PC-9 (cell line): ENCODE measurements at regions not wholly inside any gene's neighbourhood (a gene's known extent, or its start where the extent isn't known, plus 50 kb on each side); places are given as distances from the start of the nearest gene placed in this dataset.
"Not testable (repeated sequence)": the region's sequence is repeated elsewhere in the genome, so short reads cannot be mapped to it uniquely, and the experiment has no call there.

ENCODE experiments used
- CTCF ChIP-seq: fragments of 200-600 bp; sonication (generic); conservative IDR thresholded peaks from 2 replicates; pipeline ENCODE4 v1.6.1; 2017; ENCODE audit warnings: mixed run types, antibody characterized with exemption, mild to moderate bottlenecking, moderate library complexity
- EZH2 ChIP-seq: fragments of 200-600 bp; sonication (generic); IDR thresholded peaks from 2 replicates; pipeline ENCODE4 v1.8.0; 2017; ENCODE audit warnings: antibody characterized with exemption, low read depth

GRCh38 chr14:106355881-106356642 lies 829.7 kb downstream of the TMEM121 start:
- not testable (repeated sequence) for TF ChIP-seq CTCF, EZH2
